Naive thymus-derived CD4-positive, alpha-beta T cell (primary cell): ENCODE measurements at regions not wholly inside any gene's neighbourhood (a gene's known extent, or its start where the extent isn't known, plus 50 kb on each side); places are given as distances from the start of the nearest gene placed in this dataset.

Source experiments
- ATAC-seq: fragments of 150-1000 bp; cut with Tn5 transposase; 2 replicates; pipeline ENCODE4 v1.10.0; 2021; ENCODE audit warnings: mild to moderate bottlenecking, moderate library complexity
- CTCF ChIA-PET: fragments of 350-600 bp; sonication (Branson Sonifier 250); formaldehyde crosslinking; loops from one replicate; lab custom pipeline; 2021; ENCODE audit warnings: antibody characterized with exemption; lab: Charles Lee
- POLR2A ChIA-PET: fragments of 350-600 bp; sonication (Branson Sonifier 250); formaldehyde crosslinking; loops from one replicate; lab custom pipeline; 2021; ENCODE audit warnings: antibody characterized with exemption, inconsistent platforms; lab: Charles Lee
- DNase-seq, 9 donors: peaks; one replicate each; pipeline versions ENCODE4 v3.0.0 to v3.0.0-alpha.2; 2020 to 2022; ENCODE audit warnings: mixed read lengths in 1 of 9
- H3K27ac ChIP-seq: one replicate; pipeline ENCODE4 v1.7.0; 2013; ENCODE audit warnings: mild to moderate bottlenecking, low read depth, low read length, moderate library complexity
- H3K27me3 ChIP-seq, 2 donors: one replicate each; pipeline ENCODE4 v1.7.0; 2013; ENCODE audit warnings: low read length in 2 of 2, mild to moderate bottlenecking in 2 of 2, moderate library complexity in 2 of 2; ENCODE audit not compliant: control insufficient read depth in 2 of 2, insufficient read depth in 2 of 2
- H3K36me3 ChIP-seq, 3 experiments: 1 replicate in 2 of 3; 2 replicates in 1 of 3; pipeline ENCODE4 v1.7.0; 2013; ENCODE audit warnings: low read length in 3 of 3, mild to moderate bottlenecking in 3 of 3, moderate library complexity in 1 of 3; ENCODE audit not compliant: insufficient read depth in 3 of 3, control insufficient read depth in 2 of 3
- H3K4me1 ChIP-seq, 2 donors: one replicate each; pipeline ENCODE4 v1.7.0; 2013; ENCODE audit warnings: low read length in 2 of 2, mild to moderate bottlenecking in 2 of 2, moderate library complexity in 1 of 2; ENCODE audit not compliant: control insufficient read depth in 2 of 2, insufficient read depth in 2 of 2
- H3K4me3 ChIP-seq: 2 replicates; pipeline ENCODE4 v1.7.0; 2013; ENCODE audit warnings: mild to moderate bottlenecking, low read length
- H3K9me3 ChIP-seq, 3 experiments: 1 replicate in 2 of 3; 2 replicates in 1 of 3; pipeline ENCODE4 v1.7.0; 2013; ENCODE audit warnings: low read length in 3 of 3; ENCODE audit not compliant: control insufficient read depth in 2 of 3
- H3K27ac Mint-ChIP-seq, 9 donors: one replicate each; pipeline ENCODE4 v1.8.0; 2020 to 2022; ENCODE audit warnings: mixed read lengths in 9 of 9, mild to moderate bottlenecking in 8 of 9, moderate library complexity in 5 of 9, inconsistent platforms in 2 of 9
- H3K27me3 Mint-ChIP-seq, 5 donors: one replicate each; pipeline ENCODE4 v1.8.0; 2021 to 2022; ENCODE audit warnings: mixed read lengths in 5 of 5, mild to moderate bottlenecking in 1 of 5
- H3K36me3 Mint-ChIP-seq, 5 donors: one replicate each; pipeline ENCODE4 v1.8.0; 2020 to 2022; ENCODE audit warnings: mixed read lengths in 5 of 5, mild to moderate bottlenecking in 3 of 5, inconsistent platforms in 1 of 5
- H3K4me1 Mint-ChIP-seq, 7 donors: one replicate each; pipeline ENCODE4 v1.8.0; 2020 to 2022; ENCODE audit warnings: mixed read lengths in 7 of 7, mild to moderate bottlenecking in 3 of 7, inconsistent platforms in 1 of 7
- H3K4me3 Mint-ChIP-seq, 10 donors: one replicate each; pipeline ENCODE4 v1.8.0; 2020 to 2022; ENCODE audit warnings: mild to moderate bottlenecking in 10 of 10, mixed read lengths in 10 of 10, moderate library complexity in 6 of 10, inconsistent platforms in 2 of 10
- H3K9me3 Mint-ChIP-seq, 11 donors: one replicate each; pipeline ENCODE4 v1.8.0; 2020 to 2022; ENCODE audit warnings: mixed read lengths in 11 of 11, mild to moderate bottlenecking in 4 of 11, inconsistent platforms in 1 of 11, moderate library complexity in 1 of 11
- intact Hi-C, 2 donors: fragments of 100-400 bp; cut with micrococcal nuclease; formaldehyde crosslinking; loops; one replicate each; pipeline ENCODE4 v1.15.1; 2023

DNA sequence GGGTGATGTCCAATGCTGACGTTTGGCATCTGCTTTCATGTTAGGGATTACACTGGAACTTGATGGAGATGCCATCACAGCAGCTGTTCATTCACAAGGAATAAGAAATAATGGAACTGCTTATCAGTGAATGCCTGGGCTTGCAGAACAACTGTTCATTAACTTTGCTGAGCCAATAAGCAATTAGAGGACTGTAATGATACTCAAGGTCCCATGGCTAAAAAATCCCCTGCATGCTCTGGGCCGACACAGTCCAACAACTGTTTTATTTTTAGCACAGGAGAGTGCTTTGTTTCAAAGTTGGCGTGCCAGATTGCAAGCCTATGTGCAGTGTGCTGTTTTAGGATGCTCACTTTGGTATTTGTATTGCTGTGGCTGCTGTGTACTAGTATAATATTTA lies 408.0 kb upstream of the RGPD4 start:
- ATAC-seq (no peak), DNase-seq (no peak)
- H3K27ac Mint-ChIP-seq = no peak overlapping the region
- Histone ChIP-seq H3K4me3 (no peak overlapping the region), H3K4me1 (no peaks in the 10 kb centered on the region), H3K36me3 (no peaks in the 10 kb centered on the region), H3K27ac (no peak overlapping the region), H3K27me3 (no peaks in the 10 kb centered on the region), H3K9me3 (no peaks in the 10 kb centered on the region)
- peaks cover 0 to 24% (median 4%) of the 10 kb centered on the region in 11 donors for H3K9me3 Mint-ChIP-seq
- H3K27me3 Mint-ChIP-seq = no peaks in the 10 kb centered on the region
- no peaks in the 10 kb centered on the region for H3K36me3 Mint-ChIP-seq
- no peaks in the 10 kb centered on the region for H3K4me1 Mint-ChIP-seq
- CTCF ChIA-PET = no interaction called here
- H3K4me3 Mint-ChIP-seq = no peak overlapping the region
- intact Hi-C loops = no loop called here
- POLR2A ChIA-PET = no interaction called here

DNA sequence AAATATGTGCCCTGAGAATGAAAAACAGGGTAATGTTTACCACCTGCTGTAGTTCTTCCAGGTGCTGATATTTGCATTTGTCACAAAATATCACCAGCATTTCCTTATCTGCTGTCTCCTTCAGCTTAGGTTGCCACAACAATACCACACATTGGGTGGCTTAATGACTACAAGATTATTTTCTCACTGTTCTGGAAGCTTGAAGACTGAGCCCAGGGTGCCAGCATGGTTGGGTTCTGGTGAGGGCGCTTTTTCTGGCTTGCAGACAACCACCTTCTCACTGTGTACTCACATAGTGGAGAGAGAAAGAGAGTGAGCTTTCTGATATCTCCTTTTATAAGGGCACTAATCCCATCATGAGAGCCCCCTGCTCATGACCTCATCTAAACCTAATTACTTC lies 407.5 kb upstream of the RGPD4 start:
- H3K27me3 Mint-ChIP-seq = no peaks in the 10 kb centered on the region

DNA sequence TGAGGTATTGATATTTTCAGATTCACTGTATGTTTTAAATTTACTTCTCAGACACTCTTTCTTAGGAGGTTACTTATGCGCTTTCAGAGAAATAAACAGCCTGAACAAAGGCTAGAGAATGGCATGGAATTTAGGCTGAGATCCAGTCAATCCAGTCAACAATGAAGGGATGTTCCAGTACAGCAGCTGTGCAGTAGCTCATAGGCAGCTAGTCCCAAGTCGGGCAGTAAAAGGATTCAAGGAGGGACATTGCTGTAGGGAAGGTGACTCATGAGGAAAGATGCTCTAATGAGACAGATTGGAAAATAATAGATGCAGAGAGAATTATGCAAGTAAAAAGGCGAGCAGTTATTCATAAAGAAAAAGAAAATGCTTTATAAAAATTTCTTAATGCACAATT lies 397.9 kb upstream of the RGPD4 start:
- intact Hi-C loops = no loop called here
- Mint-ChIP-seq H3K4me3 (no peak overlapping the region), H3K9me3 (peaks cover 0 to 23% (median 5%) of the 10 kb centered on the region in 11 donors), H3K27me3 (no peaks in the 10 kb centered on the region), H3K27ac (no peak overlapping the region), H3K4me1 (no peaks in the 10 kb centered on the region), H3K36me3 (no peaks in the 10 kb centered on the region)
- POLR2A ChIA-PET = no interaction called here
- Histone ChIP-seq H3K36me3 (no peaks in the 10 kb centered on the region), H3K4me3 (no peak overlapping the region), H3K27me3 (no peaks in the 10 kb centered on the region), H3K27ac (no peak overlapping the region), H3K9me3 (no peaks in the 10 kb centered on the region), H3K4me1 (no peaks in the 10 kb centered on the region)
- ATAC-seq (no peak), DNase-seq (no peak)
- CTCF ChIA-PET = no interaction called here

More for the DNA sequence above, 407.5 kb upstream of the RGPD4 start:
- Histone ChIP-seq H3K4me3 (no peak overlapping the region), H3K4me1 (no peaks in the 10 kb centered on the region), H3K27me3 (no peaks in the 10 kb centered on the region), H3K36me3 (no peaks in the 10 kb centered on the region), H3K27ac (no peak overlapping the region), H3K9me3 (no peaks in the 10 kb centered on the region)
- peaks cover 0 to 26% (median 4%) of the 10 kb centered on the region in 11 donors for H3K9me3 Mint-ChIP-seq
- H3K27ac Mint-ChIP-seq = no peak overlapping the region
- intact Hi-C loops = no loop called here
- ATAC-seq (no peak), DNase-seq (no peak)
- H3K36me3 Mint-ChIP-seq = no peaks in the 10 kb centered on the region
- ChIA-PET POLR2A (no interaction called here), CTCF (no interaction called here)
- H3K4me1 Mint-ChIP-seq = no peaks in the 10 kb centered on the region
- H3K4me3 Mint-ChIP-seq = no peak overlapping the region

DNA sequence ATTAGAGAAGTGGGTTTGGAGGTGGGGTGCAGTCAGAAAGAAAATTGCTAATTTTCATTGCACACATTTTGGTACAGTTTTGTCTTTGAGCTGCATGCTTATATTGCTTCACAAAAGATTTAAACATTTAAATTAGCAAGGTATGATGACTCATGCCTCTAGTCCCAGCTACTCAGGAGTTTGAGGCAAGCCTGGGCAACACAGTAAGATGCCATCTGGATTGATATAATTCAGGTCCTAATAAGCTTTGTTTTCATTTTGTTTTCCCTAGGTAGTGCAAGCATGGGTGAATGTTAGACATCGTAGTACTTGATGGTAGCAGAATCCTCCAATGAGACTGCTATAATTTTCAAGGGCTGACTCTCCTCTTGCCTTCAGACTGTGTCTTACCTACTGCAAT lies 396.7 kb upstream of the RGPD4 start:
- Histone ChIP-seq H3K27ac (no peak overlapping the region), H3K27me3 (no peaks in the 10 kb centered on the region), H3K36me3 (no peaks in the 10 kb centered on the region), H3K9me3 (no peaks in the 10 kb centered on the region), H3K4me3 (no peak overlapping the region), H3K4me1 (no peaks in the 10 kb centered on the region)
- peaks cover 0 to 17% (median 5%) of the 10 kb centered on the region in 11 donors for H3K9me3 Mint-ChIP-seq
- H3K4me3 Mint-ChIP-seq = no peak overlapping the region
- DNase-seq (no peak), ATAC-seq (no peak)
- ChIA-PET POLR2A (no interaction called here), CTCF (no interaction called here)
- H3K4me1 Mint-ChIP-seq = no peaks in the 10 kb centered on the region
- no peak overlapping the region for H3K27ac Mint-ChIP-seq
- no peaks in the 10 kb centered on the region for H3K27me3 Mint-ChIP-seq
- intact Hi-C loops = no loop called here
- H3K36me3 Mint-ChIP-seq = no peaks in the 10 kb centered on the region

DNA sequence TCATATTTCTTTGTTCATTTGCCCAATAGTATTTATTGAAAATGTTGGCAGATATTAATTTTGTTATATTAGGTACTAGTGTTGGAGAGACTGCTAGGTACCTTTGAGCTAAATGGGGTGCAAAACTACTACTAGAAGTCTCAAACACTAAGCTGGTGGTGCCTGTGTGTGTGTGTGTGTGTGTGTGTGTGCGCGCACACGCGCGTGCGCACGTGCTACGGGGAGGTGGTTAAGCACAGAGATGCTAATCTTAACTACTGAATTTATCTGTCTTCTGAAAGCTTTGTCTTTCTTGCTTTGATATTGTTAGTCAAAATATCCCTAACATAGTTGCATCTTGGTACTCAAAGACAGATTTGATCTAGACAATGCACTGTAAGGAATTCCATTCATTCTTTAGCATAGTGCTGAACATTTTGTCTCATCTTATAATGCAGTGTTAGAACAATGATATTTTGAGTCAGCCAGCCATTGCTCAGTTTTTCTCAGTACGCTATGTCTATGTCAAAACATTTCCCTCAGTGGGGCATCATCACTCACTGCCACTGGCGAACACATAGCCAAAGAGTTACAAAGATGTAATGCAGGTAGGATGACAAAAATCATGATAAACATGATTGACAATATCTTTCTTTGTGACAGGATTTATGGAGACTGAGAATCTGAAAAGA lies 396.0 kb upstream of the RGPD4 start:
- H3K4me1 Mint-ChIP-seq = no peaks in the 10 kb centered on the region
- POLR2A ChIA-PET = no interaction called here
- CTCF ChIA-PET = no interaction called here
- Histone ChIP-seq H3K36me3 (no peaks in the 10 kb centered on the region), H3K27ac (no peak overlapping the region), H3K9me3 (no peaks in the 10 kb centered on the region), H3K4me1 (no peaks in the 10 kb centered on the region), H3K4me3 (no peak overlapping the region), H3K27me3 (no peaks in the 10 kb centered on the region)
- intact Hi-C loops = no loop called here
- ATAC-seq (no peak), DNase-seq (no peak)
- no peak overlapping the region for H3K4me3 Mint-ChIP-seq
- H3K9me3 Mint-ChIP-seq = peaks cover 0 to 17% (median 3%) of the 10 kb centered on the region in 11 donors
- no peak overlapping the region for H3K27ac Mint-ChIP-seq
- H3K36me3 Mint-ChIP-seq = no peaks in the 10 kb centered on the region
- H3K27me3 Mint-ChIP-seq = no peaks in the 10 kb centered on the region

DNA sequence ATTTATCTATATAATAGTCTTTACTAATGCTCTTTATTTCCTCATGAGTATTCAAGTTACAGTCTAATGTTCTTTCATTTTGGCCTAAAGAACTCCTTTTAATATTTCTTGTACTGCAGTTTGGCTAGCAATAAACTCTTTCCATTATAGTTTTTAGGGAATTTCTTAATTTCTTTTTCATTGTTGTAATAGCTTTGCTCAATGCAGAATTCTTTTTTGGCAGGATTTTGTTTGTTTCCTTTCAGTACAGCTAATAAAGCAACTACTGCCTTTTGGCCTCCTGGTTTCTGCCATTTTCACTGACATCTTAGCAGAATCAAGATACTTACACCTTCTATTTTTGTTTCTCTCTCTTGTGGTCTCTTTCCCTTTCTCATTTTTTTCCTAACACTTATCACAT lies 390.4 kb upstream of the RGPD4 start:
- peaks cover 0 to 4% (median 0%) of the 10 kb centered on the region in 3 experiments for H3K9me3 ChIP-seq
- ChIA-PET POLR2A (no interaction called here), CTCF (no interaction called here)
- H3K9me3 Mint-ChIP-seq = peaks cover 0 to 13% (median 5%) of the 10 kb centered on the region in 11 donors
- H3K36me3 ChIP-seq = no peaks in the 10 kb centered on the region
- no peak overlapping the region for H3K4me3 Mint-ChIP-seq
- intact Hi-C loops = no loop called here
- no peaks in the 10 kb centered on the region for H3K27me3 ChIP-seq
- no peaks in the 10 kb centered on the region for H3K4me1 ChIP-seq
- no peak overlapping the region for H3K27ac ChIP-seq
- peaks cover 0 to 7% (median 0%) of the 10 kb centered on the region in 5 donors for H3K36me3 Mint-ChIP-seq
- ATAC-seq (no peak), DNase-seq (no peak)
- no peak overlapping the region for H3K4me3 ChIP-seq
- peaks cover 0 to 1% (median 0%) of the 10 kb centered on the region in 7 donors for H3K4me1 Mint-ChIP-seq
- no peak overlapping the region for H3K27ac Mint-ChIP-seq
- H3K27me3 Mint-ChIP-seq = peaks cover 0 to 3% (median 0%) of the 10 kb centered on the region in 5 donors

DNA sequence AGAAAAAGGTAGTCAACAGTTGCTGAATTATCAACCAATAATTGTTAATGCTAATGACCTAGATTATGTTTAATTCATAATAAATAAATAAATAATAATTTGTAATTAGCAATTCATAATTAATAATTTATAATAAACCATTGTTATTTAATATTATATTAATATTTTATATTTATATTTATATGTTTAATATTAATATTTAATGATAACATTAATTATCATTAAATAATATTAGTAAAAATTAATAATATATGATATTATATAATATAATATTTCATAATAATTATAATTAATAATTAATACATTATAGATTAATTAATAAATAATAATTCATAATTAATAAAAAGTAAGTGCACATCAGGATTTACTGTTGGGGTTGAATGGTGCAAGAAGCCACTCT lies 389.4 kb upstream of the RGPD4 start:
- Mint-ChIP-seq H3K27ac (no peak overlapping the region), H3K9me3 (peaks cover 0 to 13% (median 5%) of the 10 kb centered on the region in 11 donors), H3K4me1 (peaks cover 0 to 1% (median 0%) of the 10 kb centered on the region in 7 donors), H3K4me3 (no peak overlapping the region), H3K36me3 (peaks cover 0 to 7% (median 0%) of the 10 kb centered on the region in 5 donors), H3K27me3 (peaks cover 0 to 3% (median 0%) of the 10 kb centered on the region in 5 donors)
- no peak for ATAC-seq
- H3K4me1 ChIP-seq = no peaks in the 10 kb centered on the region
- ChIA-PET CTCF (no interaction called here), POLR2A (no interaction called here)
- DNase-seq = no peak
- peaks cover 0 to 4% (median 0%) of the 10 kb centered on the region in 3 experiments for H3K9me3 ChIP-seq
- no peaks in the 10 kb centered on the region for H3K36me3 ChIP-seq
- intact Hi-C loops = no loop called here
- no peak overlapping the region for H3K27ac ChIP-seq
- no peak overlapping the region for H3K4me3 ChIP-seq
- no peaks in the 10 kb centered on the region for H3K27me3 ChIP-seq
